GM12878 (cell line): ENCODE measurements at regions not wholly inside any gene's neighbourhood (a gene's known extent, or its start where the extent isn't known, plus 50 kb on each side); places are given as distances from the start of the nearest gene placed in this dataset.

ENCODE experiments used
- ATF2 ChIP-seq: IDR thresholded peaks from 2 replicates; pipeline ENCODE4 v1.6.1; 2012; ENCODE audit warnings: low read length, inconsistent platforms
- ETV6 ChIP-seq, 2 experiments: fragments of 450-650 bp in 1 of 2; IDR thresholded peaks in 1 of 2; conservative IDR thresholded peaks in 1 of 2; 2 replicates each; pipeline ENCODE4 v1.6.1; 2014; ENCODE audit warnings: antibody characterized with exemption in 1 of 2, borderline replicate concordance in 1 of 2, low read depth in 1 of 2, mild to moderate bottlenecking in 1 of 2, moderate library complexity in 1 of 2
- FOS ChIP-seq: IDR thresholded peaks from 3 replicates; pipeline ENCODE4 v1.6.1; 2011; ENCODE audit warnings: borderline replicate concordance; ENCODE audit not compliant: insufficient read length; ENCODE audit errors: extremely low read depth
- IRF4 ChIP-seq: IDR thresholded peaks from 2 replicates; pipeline ENCODE4 v1.6.1; 2011; ENCODE audit warnings: low read depth, low read length
- MXI1 ChIP-seq: fragments of 150-350 bp; IDR thresholded peaks from 2 replicates; pipeline ENCODE4 v1.6.1; 2011; ENCODE audit warnings: low read depth, mild to moderate bottlenecking, inconsistent platforms, low read length, improper control_type of control experiment
- NBN ChIP-seq: fragments of 450-650 bp; IDR thresholded peaks from 2 replicates; pipeline ENCODE4 v1.6.1; 2016
- NKRF ChIP-seq: fragments of 450-650 bp; conservative IDR thresholded peaks from 2 replicates; pipeline ENCODE4 v1.6.1; 2017; ENCODE audit warnings: mild to moderate bottlenecking, moderate library complexity
- ZNF207 ChIP-seq: fragments of 450-650 bp; IDR thresholded peaks from 2 replicates; pipeline ENCODE4 v1.6.1; 2014; ENCODE audit warnings: antibody characterized with exemption, mild to moderate bottlenecking, borderline replicate concordance

- no peak for TF ChIP-seq ZNF207
- no peak for TF ChIP-seq ATF2
- no peak for TF ChIP-seq IRF4
- no peak for TF ChIP-seq MXI1
- TF ChIP-seq ETV6 (conservative IDR thresholded peaks at IDR 0.05 in 1 of 2, IDR thresholded peaks at IDR 0.05 in 1 of 2; ENCODE audit: borderline replicate concordance in 1 of 2, low read depth in 1 of 2): no peak
- TF ChIP-seq NBN: no peak
- TF ChIP-seq NKRF: no peak
- TF ChIP-seq FOS: no peak
- TF ChIP-seq, all 136 proteins: peak for 0
These were observed 78.5 kb downstream of the MAP1LC3B2 start (continued) for GRCh38 chr12:116637589-116638150.
